ENCODE measurements at regions not wholly inside any gene's neighbourhood (a gene's known extent, or its start where the extent isn't known, plus 50 kb on each side); places are given as distances from the start of the nearest gene placed in this dataset.

DNA sequence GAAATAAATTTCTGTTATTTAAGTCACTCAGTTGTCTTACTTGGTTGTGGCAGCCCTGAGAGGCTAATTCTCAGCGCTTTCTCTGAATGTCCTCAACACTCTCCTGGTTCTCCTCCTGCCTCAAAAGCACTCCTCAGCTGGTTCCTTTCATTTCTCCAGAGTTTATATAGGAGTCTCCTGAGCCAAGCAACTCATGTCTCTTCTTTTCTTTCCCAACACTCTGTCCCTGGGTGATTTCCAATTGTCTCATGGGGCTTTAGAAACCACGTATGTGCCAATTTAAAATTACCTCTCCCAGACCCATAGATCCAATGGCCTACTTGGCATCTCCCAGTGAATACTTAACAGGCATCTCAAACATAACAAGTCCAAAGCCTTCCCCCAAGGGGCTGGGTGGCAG lies 184.3 kb downstream of the TTC32 start:
- TF ChIP-seq, protein P1, sequence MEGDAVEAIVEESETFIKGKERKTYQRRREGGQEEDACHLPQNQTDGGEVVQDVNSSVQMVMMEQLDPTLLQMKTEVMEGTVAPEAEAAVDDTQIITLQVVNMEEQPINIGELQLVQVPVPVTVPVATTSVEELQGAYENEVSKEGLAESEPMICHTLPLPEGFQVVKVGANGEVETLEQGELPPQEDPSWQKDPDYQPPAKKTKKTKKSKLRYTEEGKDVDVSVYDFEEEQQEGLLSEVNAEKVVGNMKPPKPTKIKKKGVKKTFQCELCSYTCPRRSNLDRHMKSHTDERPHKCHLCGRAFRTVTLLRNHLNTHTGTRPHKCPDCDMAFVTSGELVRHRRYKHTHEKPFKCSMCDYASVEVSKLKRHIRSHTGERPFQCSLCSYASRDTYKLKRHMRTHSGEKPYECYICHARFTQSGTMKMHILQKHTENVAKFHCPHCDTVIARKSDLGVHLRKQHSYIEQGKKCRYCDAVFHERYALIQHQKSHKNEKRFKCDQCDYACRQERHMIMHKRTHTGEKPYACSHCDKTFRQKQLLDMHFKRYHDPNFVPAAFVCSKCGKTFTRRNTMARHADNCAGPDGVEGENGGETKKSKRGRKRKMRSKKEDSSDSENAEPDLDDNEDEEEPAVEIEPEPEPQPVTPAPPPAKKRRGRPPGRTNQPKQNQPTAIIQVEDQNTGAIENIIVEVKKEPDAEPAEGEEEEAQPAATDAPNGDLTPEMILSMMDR (IDR thresholded peaks at IDR 0.05; ENCODE audit: insufficient read depth, missing control alignments): no peak
- DNase-seq (ENCODE audit: insufficient read length, low spot score) (no peak), FAIRE-seq (no peak)

DNA sequence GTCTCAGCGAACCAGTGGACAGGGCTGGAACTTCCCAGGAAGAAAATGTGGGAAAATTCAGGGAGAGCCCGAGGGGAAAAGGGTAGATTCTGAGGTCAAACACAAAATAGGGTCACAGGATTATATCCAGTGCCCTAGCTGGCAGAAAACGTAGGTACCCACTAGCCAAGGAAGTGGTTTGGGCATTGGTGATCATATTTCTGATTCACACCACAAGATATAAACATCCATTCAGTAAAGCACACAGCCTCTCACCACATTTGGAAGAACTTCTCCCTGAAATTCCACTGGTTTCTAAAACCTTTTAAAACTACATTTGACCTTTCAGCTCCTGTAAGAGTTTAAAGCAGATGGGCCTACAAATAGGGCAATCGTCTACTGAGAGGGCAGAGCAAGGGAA lies 186.9 kb downstream of the TTC32 start:
- TF ChIP-seq, protein P1 (IDR thresholded peaks at IDR 0.05; ENCODE audit: insufficient read depth, missing control alignments): no peak
- FAIRE-seq (no peak), DNase-seq (ENCODE audit: insufficient read length, low spot score) (no peak)

DNA sequence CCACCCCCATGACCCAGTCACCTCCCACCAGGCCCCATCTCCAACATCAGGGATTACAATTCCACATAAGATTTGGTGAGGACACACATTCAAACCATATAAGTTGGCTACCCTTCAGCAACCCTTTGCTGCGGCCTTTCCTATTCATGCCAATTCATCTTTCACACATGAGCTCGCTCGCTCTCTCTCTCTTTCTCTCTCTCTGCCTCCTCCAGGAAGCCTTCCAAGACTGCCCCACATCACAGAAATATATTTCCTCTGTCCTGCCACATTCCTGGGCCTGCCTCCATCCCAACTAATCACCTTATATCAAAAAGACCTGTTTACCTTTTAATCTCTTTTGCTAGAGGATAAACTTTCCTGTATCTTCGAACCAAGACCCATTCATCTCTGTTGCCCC lies 188.9 kb downstream of the TTC32 start:
- FAIRE-seq: no peak
- TF ChIP-seq, protein P1 (IDR thresholded peaks at IDR 0.05; ENCODE audit: insufficient read depth, missing control alignments): no peak
- no peak for DNase-seq (ENCODE audit: insufficient read length, low spot score)

DNA sequence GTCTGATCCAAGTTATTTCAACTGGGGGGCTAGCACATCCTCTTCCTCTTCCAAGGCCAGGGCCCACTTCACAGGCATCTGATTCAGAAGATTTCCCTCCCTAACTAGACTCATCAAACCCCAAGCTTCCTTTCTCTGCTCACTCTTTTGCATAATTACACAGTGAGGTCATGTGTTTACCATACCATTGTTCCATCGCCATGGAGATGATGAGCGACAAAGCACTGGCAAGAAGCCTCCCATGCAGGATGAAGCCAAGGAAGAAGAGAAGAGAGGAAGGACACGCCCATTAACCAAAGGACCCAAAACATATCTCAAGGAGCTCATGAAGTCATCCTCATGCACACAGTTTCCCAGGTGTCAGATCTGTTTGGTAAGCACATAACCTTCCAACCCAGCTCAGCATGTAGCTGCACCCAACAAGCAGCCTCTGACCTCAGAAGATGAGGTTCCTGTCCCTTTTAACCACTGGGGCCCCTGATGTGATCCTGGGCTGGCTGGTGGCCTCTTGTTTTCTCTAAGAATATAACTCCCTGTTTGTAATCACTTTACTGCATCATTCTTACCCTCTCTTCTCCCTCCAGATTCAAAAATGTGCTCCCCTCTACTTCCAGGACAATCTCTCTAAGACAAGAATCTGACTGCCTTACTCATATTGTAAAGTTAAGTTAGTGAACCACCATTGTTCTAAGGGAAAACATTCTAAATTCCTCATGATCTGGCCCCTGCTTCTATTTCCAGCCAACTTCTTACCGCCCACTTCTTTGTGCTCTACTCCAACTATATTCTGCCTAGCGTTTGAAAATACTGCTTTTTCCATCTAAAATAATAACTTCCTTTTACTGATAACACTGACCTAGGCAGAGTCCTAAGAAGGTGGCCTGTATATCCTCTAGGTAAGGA lies 190.1 kb downstream of the TTC32 start:
- no peak for FAIRE-seq
- no peak for DNase-seq (ENCODE audit: insufficient read length, low spot score)
- TF ChIP-seq, protein P1 (IDR thresholded peaks at IDR 0.05; ENCODE audit: insufficient read depth, missing control alignments): no peak

DNA sequence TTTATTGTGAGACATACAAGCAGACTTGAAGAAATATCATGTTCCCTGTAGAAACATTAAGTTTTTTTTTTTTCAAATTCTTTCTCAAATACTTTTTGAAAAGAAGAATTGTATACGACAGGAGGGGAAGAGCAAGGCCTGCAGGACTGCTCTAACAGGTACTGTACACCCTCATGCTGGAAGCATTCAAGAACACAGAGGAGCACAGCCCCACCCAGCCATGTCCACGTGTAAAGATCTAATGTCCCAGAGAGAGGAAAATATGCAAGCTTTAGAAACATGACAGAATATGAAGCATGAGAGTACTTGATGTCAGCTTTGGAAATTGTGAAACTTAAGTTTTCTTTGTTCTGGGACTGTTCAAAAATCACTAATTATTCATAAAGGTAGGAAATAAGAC lies 191.6 kb downstream of the TTC32 start:
- TF ChIP-seq, protein P1 (IDR thresholded peaks at IDR 0.05; ENCODE audit: insufficient read depth, missing control alignments): no peak
- DNase-seq (ENCODE audit: insufficient read length, low spot score) (no peak), FAIRE-seq (no peak)

DNA sequence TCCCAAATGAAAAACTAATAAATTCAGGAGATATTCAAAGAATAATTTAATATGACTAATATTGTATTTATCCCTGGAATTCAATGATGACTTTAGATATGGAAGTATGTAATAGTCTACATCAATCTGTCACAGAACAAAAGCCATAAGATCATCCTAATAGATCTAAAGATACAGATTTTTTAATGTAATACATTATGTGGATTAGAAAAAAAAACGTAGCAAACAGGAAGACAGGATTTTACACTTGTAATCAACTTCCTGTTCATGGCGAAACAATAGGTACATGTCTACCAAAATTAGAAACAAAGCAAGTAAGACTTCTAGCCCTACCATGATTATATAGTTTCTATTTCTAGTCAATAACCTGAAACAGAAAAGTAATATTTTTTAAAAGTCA lies 192.2 kb downstream of the TTC32 start:
- FAIRE-seq: no peak
- TF ChIP-seq, protein P1 (IDR thresholded peaks at IDR 0.05; ENCODE audit: insufficient read depth, missing control alignments): no peak
- no peak for DNase-seq (ENCODE audit: insufficient read length, low spot score)

DNA sequence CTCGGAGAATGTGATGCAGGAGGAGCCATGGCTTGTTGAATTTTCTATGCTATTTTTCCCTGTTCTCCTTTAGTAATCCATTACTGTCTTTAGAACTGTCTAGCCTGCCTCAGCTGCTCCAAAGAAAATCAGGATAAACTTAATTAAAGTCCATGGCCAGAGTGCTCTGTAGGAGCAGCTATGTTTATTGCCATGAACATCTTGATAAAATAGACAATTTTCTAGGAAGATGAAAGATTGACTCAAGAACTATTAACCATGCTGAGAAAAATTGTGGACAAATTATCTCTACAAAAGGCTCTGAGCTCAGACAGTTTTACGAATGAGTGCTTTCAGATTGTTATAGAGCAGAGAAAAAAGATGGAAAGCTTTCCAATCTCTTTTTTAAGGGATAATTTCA lies 193.0 kb downstream of the TTC32 start:
- TF ChIP-seq, protein P1 (IDR thresholded peaks at IDR 0.05; ENCODE audit: insufficient read depth, missing control alignments): no peak
- no peak for FAIRE-seq
- DNase-seq (ENCODE audit: insufficient read length, low spot score): no peak
